ENCODE measurements at regions not wholly inside any gene's neighbourhood (a gene's known extent, or its start where the extent isn't known, plus 50 kb on each side); places are given as distances from the start of the nearest gene placed in this dataset.

- DNase-seq (ENCODE audit: low spot score): no peak
These were observed 524.3 kb downstream of the MTRR start for GRCh38 chr5:8393240-8393639.

DNA sequence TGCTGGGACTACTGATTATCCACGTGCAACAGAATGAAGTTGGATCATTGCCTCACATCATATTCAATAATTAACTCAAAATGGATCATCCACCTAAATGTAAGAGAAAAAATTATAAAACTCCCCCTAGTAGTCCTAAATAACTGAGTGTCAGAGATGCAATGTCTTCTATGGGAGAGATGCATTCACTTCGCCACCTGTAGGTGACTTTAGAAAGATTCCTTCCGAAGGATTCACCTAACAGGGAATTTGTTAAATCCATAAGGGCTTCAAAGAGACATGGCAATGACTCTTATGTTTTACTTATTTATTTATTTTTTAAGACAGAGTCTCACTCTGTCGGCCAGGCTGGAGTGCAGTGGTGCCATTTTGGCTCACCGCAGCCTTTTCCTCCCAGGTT, 526.0 kb downstream of the MTRR start:
- no peak for DNase-seq (ENCODE audit: low spot score)

GRCh38 chr5:8396246-8396645, 527.3 kb downstream of the MTRR start:
- DNase-seq (ENCODE audit: low spot score): no peak

DNA sequence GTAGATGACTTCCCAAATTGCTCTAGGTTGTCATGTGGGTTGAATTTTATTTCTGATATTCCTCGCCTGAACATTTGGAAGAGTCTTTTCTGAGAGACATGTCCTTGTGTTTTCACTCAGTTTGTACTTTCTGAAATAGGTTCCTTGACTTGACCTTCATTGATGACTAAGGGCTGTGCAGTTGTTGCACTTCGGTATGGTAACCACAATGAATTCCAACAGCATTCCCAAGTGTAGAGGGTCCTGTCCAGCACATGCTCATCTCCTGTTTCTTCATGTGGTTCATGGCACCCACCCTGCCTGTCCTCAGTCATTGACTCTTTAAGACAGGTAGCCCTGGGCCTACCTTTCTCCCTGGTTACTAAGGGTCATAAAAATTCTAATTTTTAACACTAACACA, 527.8 kb downstream of the MTRR start:
- no peak for DNase-seq (ENCODE audit: low spot score)

GRCh38 chr5:8399471-8399870, 530.5 kb downstream of the MTRR start:
- DNase-seq (ENCODE audit: low spot score): no peak

DNA sequence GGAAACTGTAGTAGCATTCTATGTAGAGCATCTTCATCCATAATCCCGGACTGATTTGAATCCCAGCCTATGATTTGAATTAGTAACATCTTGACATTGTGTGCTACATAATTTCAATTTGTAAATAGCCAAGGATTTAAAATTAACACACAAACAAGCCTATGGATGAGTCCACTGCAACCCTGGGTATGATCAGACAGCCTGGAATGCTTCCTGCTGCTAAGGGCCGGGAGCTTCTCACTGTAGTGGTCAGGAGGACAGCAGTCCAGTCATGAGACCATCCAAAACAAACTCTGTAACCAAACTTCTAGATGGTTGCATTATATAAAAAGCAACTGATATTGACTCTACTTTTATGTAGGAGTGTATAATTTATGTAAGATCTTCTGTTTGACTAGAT, 539.3 kb downstream of the MTRR start:
- DNase-seq (ENCODE audit: low spot score): no peak

- no peak for DNase-seq (ENCODE audit: low spot score)
These were observed 541.7 kb downstream of the MTRR start for GRCh38 chr5:8410618-8411017.

DNA sequence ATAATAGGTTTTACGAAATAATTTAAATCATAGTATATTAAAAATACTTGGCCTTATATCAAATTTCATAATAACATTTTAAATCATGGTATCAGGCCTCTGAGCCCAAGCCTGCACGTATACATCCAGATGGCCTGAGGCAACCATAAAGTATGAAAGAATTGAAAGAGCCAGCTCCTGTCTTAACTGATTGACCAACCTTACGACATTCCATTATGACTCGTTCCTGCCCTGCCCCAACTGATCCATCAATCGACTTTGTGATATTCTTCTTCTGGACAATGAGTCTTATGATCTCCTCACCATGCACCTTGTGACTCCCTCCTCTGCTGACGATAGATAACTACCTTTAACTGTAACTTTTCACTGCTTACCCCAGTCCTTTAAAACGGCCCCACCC, 545.0 kb downstream of the MTRR start:
- no peak for DNase-seq (ENCODE audit: low spot score)

- DNase-seq (ENCODE audit: low spot score): no peak
These were observed 548.5 kb downstream of the MTRR start for GRCh38 chr5:8417316-8418048.

- DNase-seq (ENCODE audit: low spot score): no peak
These were observed 549.1 kb downstream of the MTRR start for GRCh38 chr5:8418049-8418426.

- no peak for DNase-seq (ENCODE audit: low spot score)
These were observed 561.1 kb downstream of the MTRR start for GRCh38 chr5:8429778-8430758.

- no peak for DNase-seq (ENCODE audit: low spot score)
These were observed 565.6 kb downstream of the MTRR start for GRCh38 chr5:8434501-8434900.

DNA sequence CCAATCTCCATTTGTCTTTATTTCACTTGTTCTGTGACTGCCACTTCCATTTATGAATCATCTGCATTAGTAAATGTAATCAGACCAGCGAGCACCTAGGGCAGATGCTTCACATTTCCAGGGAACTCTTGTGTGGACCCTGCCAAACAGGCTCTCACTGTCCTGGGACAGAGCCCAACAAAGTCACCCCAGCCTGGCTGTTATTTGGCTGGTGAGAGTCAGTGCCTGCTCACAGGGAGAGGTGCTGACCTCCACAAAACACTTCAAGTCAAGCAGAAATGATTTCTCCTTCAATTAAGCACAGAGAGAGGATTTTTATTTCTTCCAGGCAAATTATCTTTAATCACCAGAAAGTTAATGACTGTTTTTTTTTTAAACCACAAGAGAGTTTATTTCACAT, 568.0 kb downstream of the MTRR start:
- DNase-seq (ENCODE audit: low spot score): no peak

GRCh38 chr5:8445139-8445538, 576.2 kb downstream of the MTRR start:
- DNase-seq (ENCODE audit: low spot score): no peak

DNA sequence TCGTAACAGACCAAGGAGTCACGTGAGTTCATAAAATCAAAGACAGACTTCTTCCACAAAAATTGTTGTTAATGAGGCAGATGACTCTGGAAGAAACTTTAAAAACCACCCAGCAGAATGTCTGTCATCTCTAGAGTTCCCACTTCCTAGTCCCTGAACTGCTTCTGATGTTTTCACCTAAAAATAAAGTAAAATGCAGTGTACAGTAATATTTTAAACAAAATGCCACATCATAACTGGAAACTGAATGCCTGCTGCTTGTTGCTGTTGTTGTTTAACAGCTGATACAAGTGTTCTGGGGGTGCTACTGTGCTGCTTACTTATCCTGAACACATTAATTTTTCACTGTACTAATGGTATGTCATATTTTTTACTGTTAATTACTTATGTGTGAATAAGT, 577.2 kb downstream of the MTRR start:
- no peak for DNase-seq (ENCODE audit: low spot score)

GRCh38 chr5:8456846-8457186, 587.9 kb downstream of the MTRR start:
- DNase-seq (ENCODE audit: low spot score): no peak

DNA sequence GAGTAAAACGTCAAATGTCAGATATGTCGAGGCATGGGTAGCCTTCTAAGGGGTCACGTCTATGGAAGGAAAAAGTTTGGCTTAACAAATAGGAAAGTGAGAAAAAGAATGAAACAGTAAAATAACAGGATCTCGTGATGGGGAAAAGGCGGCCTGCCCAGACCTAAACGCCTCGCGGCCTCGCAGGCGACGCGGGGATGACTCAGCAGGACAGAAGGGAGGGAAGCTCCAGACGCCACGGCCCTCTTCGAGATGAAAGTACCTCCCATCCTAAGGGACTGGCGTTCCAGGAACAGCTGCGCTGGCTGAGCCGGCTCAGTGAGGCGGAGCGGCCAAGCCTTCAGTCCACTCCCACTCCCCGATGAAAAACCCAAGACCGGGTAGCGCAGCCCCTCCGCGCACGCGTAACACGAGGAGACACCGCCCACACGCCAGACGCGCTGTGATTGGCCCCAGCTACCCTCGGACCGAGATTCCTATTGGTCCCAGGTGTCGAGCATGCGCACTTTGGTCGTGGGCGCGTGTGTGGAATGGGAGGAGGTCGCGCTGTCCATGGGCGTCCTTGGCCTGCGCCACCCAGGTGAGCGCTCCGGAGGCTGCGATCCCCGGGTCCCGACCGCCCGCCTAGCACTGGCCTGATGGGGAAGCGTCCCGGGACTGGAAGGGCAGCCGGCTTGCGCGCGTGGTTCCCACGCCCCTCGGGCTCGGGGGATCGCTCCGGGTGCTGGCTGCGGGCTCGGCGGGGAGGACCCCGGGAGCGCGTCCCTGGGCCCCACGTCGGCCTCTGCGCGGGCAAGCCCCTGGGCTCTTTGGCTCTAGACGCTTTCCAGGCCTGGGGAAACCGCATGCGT, 588.5 kb downstream of the MTRR start:
- DNase-seq (ENCODE audit: low spot score): peak; percentile 87

- peak; percentile 2 for DNase-seq (ENCODE audit: low spot score)
These were observed 589.1 kb downstream of the MTRR start for GRCh38 chr5:8458038-8458383.

DNA sequence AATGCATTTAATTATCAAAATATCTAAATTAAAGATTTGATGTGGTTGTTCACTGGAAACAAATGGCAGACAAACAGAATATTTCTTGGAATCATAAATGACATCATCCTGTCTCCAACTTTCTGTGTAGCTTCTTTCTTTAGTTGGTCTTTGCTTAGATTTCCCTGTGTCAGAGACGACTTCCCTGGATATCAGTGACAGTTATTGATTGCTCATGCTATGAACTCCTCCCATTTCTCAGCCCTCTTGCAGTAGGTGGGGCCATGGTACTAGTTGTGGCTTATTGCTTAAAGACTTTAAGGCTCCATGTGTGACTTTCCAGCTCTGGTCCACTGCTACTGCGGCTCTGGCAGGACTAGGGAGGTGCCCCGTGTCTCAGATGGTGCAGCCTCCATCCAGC, 592.6 kb downstream of the MTRR start:
- no peak for DNase-seq (ENCODE audit: low spot score)

DNA sequence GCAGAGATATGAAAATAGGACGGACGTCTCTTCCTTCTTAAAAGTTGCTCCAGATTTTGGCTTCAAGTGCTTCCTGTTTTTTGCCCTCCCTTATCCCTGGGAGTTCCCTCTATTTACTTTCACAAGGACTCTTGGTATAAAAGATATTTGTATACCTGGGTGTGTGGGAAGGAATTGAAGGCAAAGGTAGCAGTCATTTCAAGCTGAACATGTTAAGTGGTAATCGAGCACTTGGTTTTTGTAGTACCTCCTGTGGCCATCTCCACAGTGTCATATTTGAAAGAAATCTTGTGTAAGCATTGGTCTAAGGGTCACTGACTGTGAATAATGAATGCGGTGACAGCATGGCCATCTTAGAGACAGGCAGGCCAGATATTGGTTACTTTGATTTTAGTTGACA, 593.6 kb downstream of the MTRR start:
- no peak for DNase-seq (ENCODE audit: low spot score)

DNA sequence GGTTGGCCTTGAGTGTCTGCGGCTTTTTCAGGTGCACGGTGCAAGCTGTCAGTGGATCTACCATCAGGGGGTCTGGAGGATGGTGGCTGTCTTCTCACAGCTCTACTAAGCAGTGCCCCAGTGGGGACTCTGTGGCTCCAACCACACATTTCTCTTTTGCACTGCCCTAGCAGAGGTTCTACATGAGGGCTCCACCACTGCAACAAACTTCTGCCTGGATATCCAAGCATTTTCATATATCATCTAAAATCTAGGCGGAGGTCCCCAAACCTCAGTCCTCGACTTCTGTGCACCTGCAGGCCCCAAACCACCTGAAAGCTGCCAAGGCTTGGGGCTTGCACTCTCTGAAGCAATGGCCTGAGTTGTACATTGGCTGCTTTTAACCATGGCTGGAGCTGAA, 601.5 kb downstream of the MTRR start:
- no peak for DNase-seq (ENCODE audit: low spot score)

DNA sequence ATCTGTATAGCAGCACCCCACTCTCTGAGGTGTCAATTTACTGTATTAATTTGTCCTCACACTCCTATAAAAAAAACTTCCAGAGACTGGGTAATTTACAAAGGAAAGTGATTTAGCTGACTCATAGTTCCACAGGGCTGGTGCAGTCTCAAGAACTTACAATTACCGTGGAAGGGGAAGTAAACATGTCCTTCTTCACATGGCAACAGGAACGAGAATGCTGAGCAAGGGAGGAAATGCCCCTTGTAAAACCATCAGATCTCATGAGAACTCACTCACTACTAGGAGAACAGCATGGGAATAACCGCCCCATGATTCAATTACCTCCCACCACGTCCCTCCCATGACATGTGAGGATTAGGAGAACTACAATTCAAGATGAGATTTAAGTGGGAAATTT, 602.6 kb downstream of the MTRR start:
- no peak for DNase-seq (ENCODE audit: low spot score)

DNA sequence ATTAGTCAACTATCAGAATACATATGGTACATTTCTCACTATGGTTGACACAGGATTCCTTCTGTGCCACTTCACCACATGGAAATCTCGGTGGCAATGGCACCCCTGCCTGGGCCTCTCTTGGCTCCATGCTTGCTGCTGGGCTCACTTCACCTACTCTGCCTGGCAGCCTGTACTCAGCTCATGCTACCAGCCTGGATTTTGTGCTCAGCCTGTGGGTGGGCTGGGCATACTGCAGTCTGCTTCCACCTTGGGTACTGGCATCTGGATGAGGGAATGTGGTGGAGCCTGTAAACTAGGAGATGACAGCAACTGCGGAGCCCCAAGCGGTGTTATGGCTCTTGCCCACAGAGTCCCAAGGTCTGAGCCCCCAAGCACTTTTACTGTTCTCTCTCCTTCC, 604.1 kb downstream of the MTRR start:
- no peak for DNase-seq (ENCODE audit: low spot score)

Measured in CD4-positive, alpha-beta T cell treated with Interleukin-2 at 100 ng/mL for 4 hours (primary cell).